ENCODE measurements at regions not wholly inside any gene's neighbourhood (a gene's known extent, or its start where the extent isn't known, plus 50 kb on each side); places are given as distances from the start of the nearest gene placed in this dataset.

GRCh38 chr2:145091967-145092366 is 572.0 kb upstream of the ZEB2 start:
- no peak for DNase-seq (ENCODE audit: low read depth)

DNA sequence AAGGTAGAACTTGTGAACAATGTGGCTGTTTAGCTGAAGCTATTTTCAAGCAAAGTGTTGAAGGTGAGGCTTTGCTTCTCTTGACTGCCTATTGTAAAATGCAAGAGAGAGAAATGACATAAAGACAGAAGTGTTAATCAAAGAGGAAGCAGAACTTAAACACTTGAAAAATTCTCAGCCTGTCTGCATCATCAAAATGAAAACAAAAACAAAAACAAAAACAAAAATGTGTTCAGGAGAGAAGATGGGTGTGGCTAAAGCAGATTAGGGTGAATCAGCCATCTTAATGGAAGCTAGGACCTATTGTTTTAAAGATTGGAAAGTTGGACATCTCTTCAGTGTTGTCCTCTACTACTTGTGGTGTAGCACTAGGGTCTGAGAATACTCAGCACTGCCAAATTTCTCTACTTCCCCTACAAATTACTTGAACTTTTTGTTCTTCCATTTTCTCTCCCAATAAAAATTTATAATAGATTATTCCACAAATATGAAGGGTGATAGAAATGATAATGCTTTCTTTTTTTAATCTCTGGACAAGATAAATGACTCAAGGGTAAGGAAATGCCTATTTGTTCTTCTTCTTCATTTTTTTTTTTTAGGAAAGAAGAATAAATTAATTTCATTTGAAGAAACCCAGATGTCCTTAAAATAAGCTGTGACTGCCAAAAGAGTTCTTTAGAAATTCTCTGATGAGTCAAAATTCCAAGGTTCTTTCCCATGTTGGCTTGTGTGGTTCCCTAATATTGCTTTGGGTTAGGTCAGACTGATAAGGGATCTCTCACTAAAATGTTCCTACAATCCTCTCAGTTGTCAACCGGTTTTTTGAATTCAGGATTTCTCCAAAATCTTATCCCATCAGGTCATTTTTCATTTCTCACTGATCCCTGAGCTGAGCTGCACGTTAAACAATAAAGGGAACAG is 571.2 kb upstream of the ZEB2 start:
- no peak for DNase-seq (ENCODE audit: low read depth)

GRCh38 chr2:145088756-145089155 is 568.8 kb upstream of the ZEB2 start:
- no peak for DNase-seq (ENCODE audit: low read depth)

GRCh38 chr2:145086910-145087309 is 567.0 kb upstream of the ZEB2 start:
- no peak for DNase-seq (ENCODE audit: low read depth)

GRCh38 chr2:145085612-145086011 is 565.7 kb upstream of the ZEB2 start:
- no peak for DNase-seq (ENCODE audit: low read depth)

- no peak for DNase-seq (ENCODE audit: low read depth)
These were observed 560.5 kb upstream of the ZEB2 start for GRCh38 chr2:145080426-145080825.

- DNase-seq (ENCODE audit: low read depth) = no peak
These were observed 559.7 kb upstream of the ZEB2 start for GRCh38 chr2:145079641-145080040.

GRCh38 chr2:145078923-145079322 is 559.0 kb upstream of the ZEB2 start:
- DNase-seq (ENCODE audit: low read depth) = no peak

DNA sequence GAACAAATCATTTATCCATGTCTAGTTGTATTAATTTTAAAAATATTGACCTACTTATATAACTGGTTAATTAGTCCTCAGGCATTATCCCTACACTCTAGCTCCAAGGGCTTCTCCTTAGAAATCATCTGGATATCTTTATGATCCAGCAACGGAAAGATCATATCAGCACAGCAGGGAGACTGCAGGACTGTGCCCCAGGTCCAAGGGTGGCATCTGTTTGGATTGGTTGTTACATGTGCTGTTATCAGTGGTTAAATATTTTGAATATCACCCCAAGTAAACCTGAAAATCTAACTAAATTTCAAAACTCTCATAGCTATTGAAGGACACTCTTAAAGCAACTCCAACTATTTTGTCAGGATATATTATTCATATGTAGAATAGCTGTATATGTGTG is 556.2 kb upstream of the ZEB2 start:
- no peak for DNase-seq (ENCODE audit: low read depth)

DNA sequence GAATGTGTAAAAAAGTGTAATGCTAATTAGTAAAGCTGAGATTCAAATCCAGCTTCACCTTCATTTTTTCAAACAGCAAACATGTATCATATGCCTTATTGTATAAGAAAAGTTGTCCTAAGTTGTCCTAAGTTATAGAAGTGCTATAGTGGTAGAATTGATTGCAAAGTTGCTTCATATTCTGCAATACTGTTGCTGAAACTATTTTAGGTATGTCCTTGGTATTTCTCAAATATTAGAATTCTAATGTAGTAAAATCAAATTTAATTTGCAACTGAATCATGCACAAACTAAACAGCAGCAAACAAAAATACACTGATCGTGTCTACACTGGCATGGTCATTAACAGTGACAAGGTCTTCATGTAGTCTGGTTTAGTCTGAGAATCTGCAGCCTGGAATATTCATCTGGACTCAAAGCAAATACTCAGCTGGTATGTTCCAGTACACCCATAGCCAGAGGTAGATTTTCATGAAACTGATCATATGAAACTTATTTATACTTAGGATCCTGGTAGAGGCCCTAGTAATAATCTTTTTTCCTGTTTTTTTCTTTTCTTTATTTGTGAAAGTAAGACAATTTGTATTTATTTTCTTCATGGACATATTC is 555.6 kb upstream of the ZEB2 start:
- DNase-seq (ENCODE audit: low read depth) = no peak

DNA sequence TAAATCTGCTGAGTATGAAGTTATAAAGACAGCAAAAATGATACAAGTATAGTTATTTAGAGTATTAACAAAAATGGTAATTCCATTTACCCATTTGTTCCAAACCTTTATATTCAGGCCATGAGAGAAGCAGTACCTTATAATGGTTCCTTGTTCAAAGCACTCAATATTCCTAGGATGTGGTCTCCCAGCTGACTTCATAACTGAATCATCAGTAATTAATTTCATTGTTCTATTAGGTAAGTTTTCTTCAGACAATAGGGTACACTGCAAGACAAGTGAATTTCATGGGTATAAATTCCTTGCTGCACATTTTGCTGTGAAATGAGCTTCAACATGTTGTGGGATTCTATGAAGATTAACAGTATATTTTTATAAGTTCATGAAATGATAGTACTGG is 550.8 kb upstream of the ZEB2 start:
- no peak for DNase-seq (ENCODE audit: low read depth)

- no peak for DNase-seq (ENCODE audit: low read depth)
These were observed 548.6 kb upstream of the ZEB2 start for GRCh38 chr2:145068509-145068908.

- DNase-seq (ENCODE audit: low read depth) = no peak
These were observed 547.7 kb upstream of the ZEB2 start for GRCh38 chr2:145067549-145068030.

GRCh38 chr2:145066856-145067548 is 547.1 kb upstream of the ZEB2 start:
- DNase-seq (ENCODE audit: low read depth) = no peak

GRCh38 chr2:145066151-145066661 is 546.3 kb upstream of the ZEB2 start:
- DNase-seq (ENCODE audit: low read depth) = no peak

DNA sequence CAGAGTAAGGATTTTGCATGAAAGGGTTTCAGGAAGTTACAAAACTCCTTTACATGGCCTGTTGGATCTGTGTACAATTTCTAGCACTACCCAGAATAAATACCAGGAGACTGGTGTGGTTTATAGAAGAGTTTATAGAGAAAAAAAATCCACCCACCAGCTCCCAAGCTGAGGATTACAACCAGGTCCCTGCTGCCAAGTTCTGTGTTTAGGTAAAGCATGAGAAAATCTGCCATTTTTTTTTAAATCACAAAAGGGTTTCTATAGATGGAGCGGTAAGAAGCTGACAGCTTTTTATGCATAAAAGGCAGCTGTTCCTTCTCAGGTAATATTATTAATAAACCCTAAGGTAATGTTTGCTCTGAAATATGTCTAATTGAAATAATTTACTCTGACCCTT is 545.4 kb upstream of the ZEB2 start:
- DNase-seq (ENCODE audit: low read depth) = no peak

GRCh38 chr2:145064511-145064910 is 544.6 kb upstream of the ZEB2 start:
- no peak for DNase-seq (ENCODE audit: low read depth)

DNA sequence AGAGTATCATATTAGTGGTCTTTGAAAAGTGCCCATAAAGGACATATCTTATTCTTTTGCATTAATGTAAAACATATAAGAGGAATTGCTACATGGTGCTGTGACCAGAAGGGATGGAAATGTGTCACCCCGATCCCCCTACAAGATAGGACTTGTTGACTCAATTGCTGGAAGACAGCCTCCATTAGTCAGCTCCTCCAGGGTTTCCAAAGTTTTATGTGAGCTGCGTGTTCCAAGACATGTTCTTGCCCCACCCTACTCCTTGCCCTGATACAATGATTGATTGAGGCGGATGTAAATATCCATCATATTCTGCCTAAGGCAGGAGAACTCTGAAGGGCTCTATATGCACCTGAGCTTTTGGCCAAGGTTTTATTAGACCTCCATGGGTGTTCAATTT is 541.0 kb upstream of the ZEB2 start:
- no peak for DNase-seq (ENCODE audit: low read depth)

DNA sequence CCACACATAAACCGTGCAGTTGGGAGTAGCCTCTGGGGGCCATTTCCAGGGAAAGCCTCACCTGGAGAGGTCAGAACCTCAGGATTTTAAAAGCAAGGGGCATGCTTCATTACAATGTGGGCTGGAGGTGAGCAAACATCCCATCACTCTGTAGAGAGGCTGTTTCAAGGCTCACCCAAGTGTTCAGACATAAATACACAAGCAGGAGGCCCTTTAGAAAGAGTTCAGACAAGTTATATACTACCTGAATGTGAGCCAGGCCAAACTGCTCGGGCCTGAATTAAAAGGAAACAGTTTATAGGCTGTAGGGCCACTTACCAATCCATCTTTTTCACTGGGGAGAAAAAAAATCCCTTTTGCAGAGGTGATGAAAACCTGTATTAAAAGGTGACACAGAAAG is 540.0 kb upstream of the ZEB2 start:
- DNase-seq (ENCODE audit: low read depth) = no peak

- no peak for DNase-seq (ENCODE audit: low read depth)
These were observed 539.4 kb upstream of the ZEB2 start for GRCh38 chr2:145059343-145059742.

GRCh38 chr2:145058457-145058856 is 538.5 kb upstream of the ZEB2 start:
- DNase-seq (ENCODE audit: low read depth) = no peak

- DNase-seq (ENCODE audit: low read depth) = no peak
These were observed 535.7 kb upstream of the ZEB2 start for GRCh38 chr2:145055651-145056050.

DNA sequence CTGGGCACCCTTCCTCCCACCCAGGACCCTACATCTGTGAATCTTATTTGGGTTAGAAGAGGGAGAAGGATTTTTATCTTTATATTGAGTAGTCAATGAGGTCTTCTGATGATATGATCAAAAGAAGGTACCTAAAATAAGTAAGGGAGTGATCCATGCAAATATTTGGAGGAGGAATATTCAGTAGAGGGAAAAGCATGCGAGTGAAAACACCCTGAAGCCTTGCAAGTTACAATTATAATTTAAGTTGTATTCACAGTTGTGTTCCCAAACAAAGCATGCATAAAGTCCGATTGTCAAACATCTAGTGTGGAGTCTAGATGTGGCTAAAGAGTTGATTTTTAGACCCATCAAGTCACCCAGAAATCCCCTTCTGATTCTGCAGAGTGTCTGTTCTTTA is 530.2 kb upstream of the ZEB2 start:
- DNase-seq (ENCODE audit: low read depth) = no peak

Data from non-pigmented ciliary epithelial cell (primary cell).